Fibroblast of skin of right biceps (primary cell): ENCODE measurements at regions not wholly inside any gene's neighbourhood (a gene's known extent, or its start where the extent isn't known, plus 50 kb on each side); places are given as distances from the start of the nearest gene placed in this dataset.
"Not testable (repeated sequence)": the region's sequence is repeated elsewhere in the genome, so short reads cannot be mapped to it uniquely, and the experiment has no call there.

Experiments
- DNase-seq: peaks from one replicate; pipeline ENCODE4 v3.0.0-alpha.2; 2013

- DNase-seq: no peak
Observed at GRCh38 chr3:5889374-5889773, 701.9 kb downstream of the EDEM1 start.

GRCh38 chr3:5891711-5892110 lies 704.2 kb downstream of the EDEM1 start:
- DNase-seq: no peak

GRCh38 chr3:5898106-5898505 lies 710.6 kb downstream of the EDEM1 start:
- no peak for DNase-seq

GRCh38 chr3:5899014-5899761 lies 711.7 kb downstream of the EDEM1 start:
- no peak for DNase-seq

GRCh38 chr3:5917932-5918331 lies 730.4 kb downstream of the EDEM1 start:
- no peak for DNase-seq

GRCh38 chr3:5918626-5919025 lies 731.1 kb downstream of the EDEM1 start:
- DNase-seq: no peak

- no peak for DNase-seq
Observed at GRCh38 chr3:5929027-5929426, 741.5 kb downstream of the EDEM1 start.

GRCh38 chr3:5944061-5944460 lies 756.6 kb downstream of the EDEM1 start:
- not testable (repeated sequence) for DNase-seq

GRCh38 chr3:5948084-5948483 lies 760.6 kb downstream of the EDEM1 start:
- no peak for DNase-seq

- DNase-seq: no peak
Observed at GRCh38 chr3:5951026-5951425, 763.5 kb downstream of the EDEM1 start.

GRCh38 chr3:5972586-5972985 lies 785.1 kb downstream of the EDEM1 start:
- DNase-seq: peak; percentile 11

GRCh38 chr3:5974630-5975322 lies 787.3 kb downstream of the EDEM1 start:
- no peak for DNase-seq

- no peak for DNase-seq
Observed at GRCh38 chr3:5977331-5977730, 789.8 kb downstream of the EDEM1 start.

- DNase-seq: no peak
Observed at GRCh38 chr3:5980475-5980874, 793.0 kb downstream of the EDEM1 start.

GRCh38 chr3:5994651-5995050 lies 807.1 kb downstream of the EDEM1 start:
- no peak for DNase-seq

GRCh38 chr3:6018456-6018855 lies 830.9 kb downstream of the EDEM1 start:
- no peak for DNase-seq

- no peak for DNase-seq
Observed at GRCh38 chr3:6022621-6023020, 835.1 kb downstream of the EDEM1 start.

- DNase-seq: no peak
Observed at GRCh38 chr3:6025032-6025431, 835.9 kb upstream of the GRM7 start.

GRCh38 chr3:6030648-6031047 lies 830.3 kb upstream of the GRM7 start:
- DNase-seq: not testable (repeated sequence)

- no peak for DNase-seq
Observed at GRCh38 chr3:6035626-6036025, 825.3 kb upstream of the GRM7 start.

- DNase-seq: no peak
Observed at GRCh38 chr3:6039971-6040370, 820.9 kb upstream of the GRM7 start.

- no peak for DNase-seq
Observed at GRCh38 chr3:6041894-6042293, 819.0 kb upstream of the GRM7 start.

- no peak for DNase-seq
Observed at GRCh38 chr3:6047016-6047415, 813.9 kb upstream of the GRM7 start.

GRCh38 chr3:6060251-6060650 lies 800.7 kb upstream of the GRM7 start:
- no peak for DNase-seq
